H9 (cell line): ENCODE measurements at regions not wholly inside any gene's neighbourhood (a gene's known extent, or its start where the extent isn't known, plus 50 kb on each side); places are given as distances from the start of the nearest gene placed in this dataset.
A peak's percentile ranks its signal among the peaks of the same experiment; 100 is the strongest.

Experiments used
- DNase-seq: peaks from one replicate; pipeline ENCODE4 v3.0.0-alpha.2; 2017
- H2AFZ ChIP-seq: one replicate; pipeline ENCODE4 v1.6.1; 2013; ENCODE audit warnings: mild to moderate bottlenecking, low read length, control low read depth, moderate library complexity
- H2AK5ac ChIP-seq: 2 replicates; pipeline ENCODE4 v1.6.1; 2013; ENCODE audit warnings: low read length, control low read depth, mixed read lengths; ENCODE audit not compliant: insufficient read length
- H2BK120ac ChIP-seq: one replicate; pipeline ENCODE4 v1.6.1; 2013; ENCODE audit warnings: low read depth, mild to moderate bottlenecking, low read length, control low read depth, inconsistent platforms; ENCODE audit not compliant: poor library complexity, severe bottlenecking
- H2BK12ac ChIP-seq: 2 replicates; pipeline ENCODE4 v1.6.1; 2013; ENCODE audit warnings: low read length, control low read depth, mixed read lengths, low read depth; ENCODE audit not compliant: insufficient read length
- H2BK15ac ChIP-seq: 2 replicates; pipeline ENCODE4 v1.6.1; 2013; ENCODE audit warnings: low read depth, low read length, control low read depth
- H2BK20ac ChIP-seq: one replicate; pipeline ENCODE4 v1.6.1; 2013; ENCODE audit warnings: low read depth, mild to moderate bottlenecking, low read length, control low read depth, inconsistent platforms; ENCODE audit not compliant: poor library complexity, severe bottlenecking
- H2BK5ac ChIP-seq: 2 replicates; pipeline ENCODE4 v1.6.1; 2013; ENCODE audit warnings: low read length, control low read depth, mixed read lengths; ENCODE audit not compliant: insufficient read length
- H3K14ac ChIP-seq: 2 replicates; pipeline ENCODE4 v1.6.1; 2013; ENCODE audit warnings: low read length, control low read depth; ENCODE audit not compliant: insufficient read depth
- H3K18ac ChIP-seq: 2 replicates; pipeline ENCODE4 v1.6.1; 2013; ENCODE audit warnings: low read depth, mild to moderate bottlenecking, mixed read lengths, low read length, control low read depth; ENCODE audit not compliant: insufficient read length
- H3K23ac ChIP-seq: 2 replicates; pipeline ENCODE4 v1.6.1; 2013; ENCODE audit warnings: low read length, control low read depth, mixed read lengths, low read depth; ENCODE audit not compliant: insufficient read length
- H3K23me2 ChIP-seq: 2 replicates; pipeline ENCODE4 v1.6.1; 2013; ENCODE audit warnings: low read depth, mild to moderate bottlenecking, mixed read lengths, low read length, control low read depth; ENCODE audit not compliant: insufficient read length, poor library complexity, severe bottlenecking
- H3K27ac ChIP-seq: 2 replicates; pipeline ENCODE4 v1.5.1; 2013; ENCODE audit warnings: low read length, control low read depth, mixed read lengths, low read depth; ENCODE audit not compliant: insufficient read length
- H3K27me3 ChIP-seq: 2 replicates; pipeline ENCODE4 v1.6.1; 2013; ENCODE audit warnings: low read length, control low read depth, inconsistent platforms; ENCODE audit not compliant: insufficient read depth
- H3K4ac ChIP-seq: 2 replicates; pipeline ENCODE4 v1.6.1; 2013; ENCODE audit warnings: low read depth, mild to moderate bottlenecking, control low read depth, inconsistent platforms, low read length, moderate library complexity
- H3K4me1 ChIP-seq: 2 replicates; pipeline ENCODE4 v1.6.1; 2013; ENCODE audit warnings: low read length, control low read depth, inconsistent platforms; ENCODE audit not compliant: insufficient read depth
- H3K4me2 ChIP-seq: 2 replicates; pipeline ENCODE4 v1.6.1; 2013; ENCODE audit warnings: low read length, control low read depth, mixed read lengths; ENCODE audit not compliant: insufficient read length, insufficient read depth
- H3K56ac ChIP-seq: 2 replicates; pipeline ENCODE4 v1.6.1; 2013; ENCODE audit warnings: low read depth, mild to moderate bottlenecking, mixed read lengths, low read length, control low read depth; ENCODE audit not compliant: insufficient read length
- H3K79me1 ChIP-seq: 2 replicates; pipeline ENCODE4 v1.6.1; 2013; ENCODE audit warnings: low read depth, mild to moderate bottlenecking, moderate library complexity, low read length, control low read depth, inconsistent platforms; ENCODE audit not compliant: insufficient read depth, poor library complexity, severe bottlenecking
- H3K79me2 ChIP-seq: 2 replicates; pipeline ENCODE4 v1.6.1; 2013; ENCODE audit warnings: low read length, control low read depth, inconsistent platforms; ENCODE audit not compliant: insufficient read depth
- H3K9ac ChIP-seq: 2 replicates; pipeline ENCODE4 v1.6.1; 2013; ENCODE audit warnings: low read length, control low read depth, mixed read lengths; ENCODE audit not compliant: insufficient read length; ENCODE audit errors: extremely low read depth
- H3K9me3 ChIP-seq: one replicate; pipeline ENCODE4 v1.6.1; 2013; ENCODE audit warnings: low read depth, low read length, inconsistent platforms; ENCODE audit not compliant: control insufficient read depth
- H3T11ph ChIP-seq: one replicate; pipeline ENCODE4 v1.6.1; 2013; ENCODE audit warnings: mild to moderate bottlenecking, low read length, control low read depth, inconsistent platforms
- H4K20me1 ChIP-seq: one replicate; pipeline ENCODE4 v1.6.1; 2013; ENCODE audit not compliant: control insufficient read depth, insufficient read length, insufficient read depth
- H4K5ac ChIP-seq: 2 replicates; pipeline ENCODE4 v1.6.1; 2013; ENCODE audit warnings: low read depth, mild to moderate bottlenecking, mixed read lengths, low read length, control low read depth; ENCODE audit not compliant: insufficient read length
- H4K8ac ChIP-seq: replicated peaks from 2 replicates; pipeline ENCODE4 v1.6.1; 2013; ENCODE audit warnings: low read length, control low read depth, mixed read lengths, low read depth; ENCODE audit not compliant: insufficient read length
- H4K91ac ChIP-seq: 2 replicates; pipeline ENCODE4 v1.6.1; 2013; ENCODE audit warnings: low read depth, mild to moderate bottlenecking, moderate library complexity, mixed read lengths, low read length, control low read depth; ENCODE audit not compliant: insufficient read length
- H3K27ac Mint-ChIP-seq, 3 experiments: 2 replicates in 2 of 3; 3 replicates in 1 of 3; pipeline ENCODE4 v1.8.0; 2020 to 2021; ENCODE audit warnings: mixed read lengths in 3 of 3, mild to moderate bottlenecking in 1 of 3, moderate library complexity in 1 of 3
- H3K27me3 Mint-ChIP-seq: 2 replicates; pipeline ENCODE4 v1.8.0; 2021; ENCODE audit warnings: low read depth, mild to moderate bottlenecking, moderate library complexity, mixed read lengths
- H3K36me3 Mint-ChIP-seq, 3 experiments: 2 replicates in 2 of 3; 3 replicates in 1 of 3; pipeline ENCODE4 v1.8.0; 2020 to 2021; ENCODE audit warnings: low read depth in 3 of 3, mixed read lengths in 3 of 3; ENCODE audit not compliant: insufficient read depth in 1 of 3
- H3K4me1 Mint-ChIP-seq, 2 experiments: 2 replicates each; pipeline ENCODE4 v1.8.0; 2020; ENCODE audit warnings: mixed read lengths in 2 of 2
- H3K4me3 Mint-ChIP-seq, 2 experiments: 2 replicates in 1 of 2; 3 replicates in 1 of 2; pipeline ENCODE4 v1.8.0; 2020 to 2021; ENCODE audit warnings: mild to moderate bottlenecking in 2 of 2, mixed read lengths in 2 of 2, moderate library complexity in 1 of 2
- H3K9me3 Mint-ChIP-seq, 2 experiments: 2 replicates in 1 of 2; 3 replicates in 1 of 2; pipeline ENCODE4 v1.8.0; 2020; ENCODE audit warnings: mild to moderate bottlenecking in 2 of 2, mixed read lengths in 2 of 2, moderate library complexity in 1 of 2
- CTCF ChIP-seq: fragments of 200-600 bp; sonication (generic); conservative IDR thresholded peaks from 3 replicates; pipeline ENCODE4 v1.8.0; 2021; ENCODE audit warnings: antibody characterized with exemption, mild to moderate bottlenecking
- WGBS: extraction: QIAGEN DNeasy Blood & Tissue Kit; methylation state at CpG from one replicate; pipeline ENCODE4 v1.1.7; 2013; ENCODE audit warnings: missing lambda C conversion rate, low lambda C conversion rate, mixed read lengths; ENCODE audit not compliant: insufficient read length; ENCODE audit errors: extremely low coverage; 5-methylcytosine and 5-hydroxymethylcytosine counted together

GRCh38 chrX:42976746-42977366 lies 198.9 kb upstream of the PPP1R2C start:
- Mint-ChIP-seq H3K4me3 (no peak overlapping the region), H3K9me3 (peaks cover 71 to 86% of the 10 kb centered on the region in 2 experiments), H3K27ac (peak overlapping the region in 1 of 3 experiments; percentile 26; a peak in 1 of 7 replicates), H3K4me1 (peaks cover 5 to 17% of the 10 kb centered on the region in 2 experiments; a peak in 3 of 4 replicates), H3K27me3 (no peaks in the 10 kb centered on the region; the same call in 1 of the 2 replicates), H3K36me3 (peaks cover 51 to 88% (median 63%) of the 10 kb centered on the region in 3 experiments)
- Histone ChIP-seq H4K91ac (no peak overlapping the region), H2BK20ac (no peak overlapping the region), H3K79me1 (no peaks in the 10 kb centered on the region), H3K14ac (no peak overlapping the region), H3K9me3 (peaks cover 31% of the 10 kb centered on the region), H3K27me3 (no peaks in the 10 kb centered on the region), H4K20me1 (no peaks in the 10 kb centered on the region), H2AFZ (no peak overlapping the region), H2BK5ac (no peak overlapping the region), H2BK120ac (no peak overlapping the region), H3K4ac (no peak overlapping the region), H3K4me2 (no peak overlapping the region), H3T11ph (no peak overlapping the region), H3K23ac (no peak overlapping the region), H4K5ac (no peak overlapping the region), H3K18ac (no peak overlapping the region), H3K9ac (no peak overlapping the region), H4K8ac (no peak overlapping the region), H3K23me2 (no peaks in the 10 kb centered on the region), H2BK15ac (no peak overlapping the region), H3K27ac (no peak overlapping the region), H2BK12ac (no peak overlapping the region), H3K79me2 (no peaks in the 10 kb centered on the region), H3K4me1 (peaks cover 2% of the 10 kb centered on the region), H3K56ac (no peak overlapping the region), H2AK5ac (no peak overlapping the region)
- WGBS = no CpG with 5 or more reads among the region's 2 CpGs
- TF ChIP-seq CTCF = peak; percentile 41; the same call in 1 of the 3 replicates
- no peak for DNase-seq
